ENCODE measurements at regions not wholly inside any gene's neighbourhood (a gene's known extent, or its start where the extent isn't known, plus 50 kb on each side); places are given as distances from the start of the nearest gene placed in this dataset.

GRCh38 chr7:19851504-19851903 is 78.1 kb upstream of the TMEM196 start:
- no peak for DNase-seq

- DNase-seq = no peak
These were observed 61.1 kb upstream of the TMEM196 start for GRCh38 chr7:19834566-19834965.

GRCh38 chr7:19830604-19831003 is 57.2 kb upstream of the TMEM196 start:
- DNase-seq = no peak
